PC-9 (cell line): ENCODE measurements at regions not wholly inside any gene's neighbourhood (a gene's known extent, or its start where the extent isn't known, plus 50 kb on each side); places are given as distances from the start of the nearest gene placed in this dataset.

ENCODE experiments used
- CTCF ChIP-seq: fragments of 200-600 bp; sonication (generic); conservative IDR thresholded peaks from 2 replicates; pipeline ENCODE4 v1.6.1; 2017; ENCODE audit warnings: mixed run types, antibody characterized with exemption, mild to moderate bottlenecking, moderate library complexity
- EZH2 ChIP-seq: fragments of 200-600 bp; sonication (generic); IDR thresholded peaks from 2 replicates; pipeline ENCODE4 v1.8.0; 2017; ENCODE audit warnings: antibody characterized with exemption, low read depth

- TF ChIP-seq CTCF (no peak), EZH2 (no peak)
Measured at GRCh38 chr11:92698742-92699141, 270.7 kb upstream of the MTNR1B start.
